Chondrocyte (in vitro differentiated cells): ENCODE measurements at regions not wholly inside any gene's neighbourhood (a gene's known extent, or its start where the extent isn't known, plus 50 kb on each side); places are given as distances from the start of the nearest gene placed in this dataset.

Source experiments
- DNase-seq: peaks from one replicate; pipeline ENCODE4 v3.0.0; 2021; ENCODE audit warnings: mixed read lengths, low spot score
- H3K27ac Mint-ChIP-seq: one replicate; pipeline ENCODE4 v1.8.0; 2021; ENCODE audit warnings: mild to moderate bottlenecking, moderate library complexity, mixed read lengths; ENCODE audit not compliant: unreplicated experiment
- H3K27me3 Mint-ChIP-seq: 2 replicates; pipeline ENCODE4 v1.8.0; 2021; ENCODE audit warnings: low read depth, mixed read lengths
- H3K36me3 Mint-ChIP-seq: 2 replicates; pipeline ENCODE4 v1.8.0; 2021; ENCODE audit warnings: low read depth, mixed read lengths
- H3K4me1 Mint-ChIP-seq: 2 replicates; pipeline ENCODE4 v1.8.0; 2021; ENCODE audit warnings: low read depth, mild to moderate bottlenecking, mixed read lengths
- H3K4me3 Mint-ChIP-seq: one replicate; pipeline ENCODE4 v1.8.0; 2021; ENCODE audit warnings: mild to moderate bottlenecking, moderate library complexity, mixed read lengths; ENCODE audit not compliant: unreplicated experiment
- H3K9me3 Mint-ChIP-seq: 2 replicates; pipeline ENCODE4 v1.8.0; 2021; ENCODE audit warnings: low read depth, mixed read lengths
- CTCF ChIP-seq: fragments of 200-600 bp; sonication (generic); IDR thresholded peaks from 2 replicates; pipeline ENCODE4 v1.5.0; 2021; ENCODE audit warnings: antibody characterized with exemption, mild to moderate bottlenecking, moderate library complexity

- H3K4me1 Mint-ChIP-seq: no peaks in the 10 kb centered on the region
- H3K36me3 Mint-ChIP-seq: no peaks in the 10 kb centered on the region
- peaks cover 3% of the 10 kb centered on the region for H3K9me3 Mint-ChIP-seq
- no peak for TF ChIP-seq CTCF
- no peak for DNase-seq
- H3K27me3 Mint-ChIP-seq: peaks cover 13% of the 10 kb centered on the region
- H3K4me3 Mint-ChIP-seq: no peak overlapping the region
- no peak overlapping the region for H3K27ac Mint-ChIP-seq
These were observed 254.4 kb downstream of the SLC4A3 start for GRCh38 chr2:219881851-219882250.

GRCh38 chr2:219886615-219887014 is 259.2 kb downstream of the SLC4A3 start:
- H3K36me3 Mint-ChIP-seq: no peaks in the 10 kb centered on the region
- no peak overlapping the region for H3K4me3 Mint-ChIP-seq
- peaks cover 2% of the 10 kb centered on the region for H3K27me3 Mint-ChIP-seq
- no peaks in the 10 kb centered on the region for H3K9me3 Mint-ChIP-seq
- H3K4me1 Mint-ChIP-seq: peaks cover 3% of the 10 kb centered on the region
- peak; percentile 48 for TF ChIP-seq CTCF
- no peak for DNase-seq
- H3K27ac Mint-ChIP-seq: no peak overlapping the region

GRCh38 chr2:219887870-219888269 is 260.4 kb downstream of the SLC4A3 start:
- no peak overlapping the region for H3K27ac Mint-ChIP-seq
- peaks cover 3% of the 10 kb centered on the region for H3K4me1 Mint-ChIP-seq
- H3K9me3 Mint-ChIP-seq: no peaks in the 10 kb centered on the region
- H3K36me3 Mint-ChIP-seq: no peaks in the 10 kb centered on the region
- no peak overlapping the region for H3K4me3 Mint-ChIP-seq
- H3K27me3 Mint-ChIP-seq: no peaks in the 10 kb centered on the region
- no peak for DNase-seq
- no peak for TF ChIP-seq CTCF

GRCh38 chr2:219893541-219893940 is 266.1 kb downstream of the SLC4A3 start:
- Mint-ChIP-seq H3K27me3 (no peaks in the 10 kb centered on the region), H3K9me3 (no peaks in the 10 kb centered on the region), H3K4me1 (no peaks in the 10 kb centered on the region), H3K4me3 (no peak overlapping the region), H3K36me3 (no peaks in the 10 kb centered on the region), H3K27ac (no peak overlapping the region)
- no peak for DNase-seq
- no peak for TF ChIP-seq CTCF

- Mint-ChIP-seq H3K27me3 (no peaks in the 10 kb centered on the region), H3K4me1 (no peaks in the 10 kb centered on the region), H3K9me3 (no peaks in the 10 kb centered on the region), H3K4me3 (no peak overlapping the region), H3K27ac (no peak overlapping the region), H3K36me3 (no peaks in the 10 kb centered on the region)
- no peak for TF ChIP-seq CTCF
- no peak for DNase-seq
These were observed 270.0 kb downstream of the SLC4A3 start for GRCh38 chr2:219897456-219897855.
